NCI-H524 treated with DMSO at 0.1 percent for 48 hours (cell line): ENCODE measurements at regions not wholly inside any gene's neighbourhood (a gene's known extent, or its start where the extent isn't known, plus 50 kb on each side); places are given as distances from the start of the nearest gene placed in this dataset.

Source experiments
- DNase-seq: peaks from one replicate; lab custom pipeline; 2025; lab: John Stamatoyannopoulos, UW

GRCh38 chr4:14445882-14446281 is 556.4 kb upstream of the CPEB2 start:
- no peak for DNase-seq

GRCh38 chr4:14446311-14446710 is 556.0 kb upstream of the CPEB2 start:
- no peak for DNase-seq

GRCh38 chr4:14446904-14447303 is 555.4 kb upstream of the CPEB2 start:
- DNase-seq, result no peak

GRCh38 chr4:14449308-14449707 is 553.0 kb upstream of the CPEB2 start:
- DNase-seq, result no peak

GRCh38 chr4:14452001-14452400 is 550.3 kb upstream of the CPEB2 start:
- DNase-seq, result no peak

GRCh38 chr4:14452764-14453163 is 549.5 kb upstream of the CPEB2 start:
- DNase-seq, result no peak

- DNase-seq, result no peak
These were observed 543.8 kb upstream of the CPEB2 start for GRCh38 chr4:14458463-14458862.

- no peak for DNase-seq
These were observed 537.2 kb upstream of the CPEB2 start for GRCh38 chr4:14465057-14465456.

- DNase-seq, result no peak
These were observed 536.8 kb upstream of the CPEB2 start for GRCh38 chr4:14465507-14465906.

- DNase-seq, result no peak
These were observed 523.8 kb upstream of the CPEB2 start for GRCh38 chr4:14478504-14478903.

- no peak for DNase-seq
These were observed 505.9 kb upstream of the CPEB2 start for GRCh38 chr4:14496408-14496807.

GRCh38 chr4:14496969-14497368 is 505.3 kb upstream of the CPEB2 start:
- DNase-seq, result no peak

- DNase-seq, result no peak
These were observed 498.1 kb upstream of the CPEB2 start for GRCh38 chr4:14504162-14504561.

GRCh38 chr4:14513471-14513870 is 488.8 kb upstream of the CPEB2 start:
- no peak for DNase-seq

- DNase-seq, result no peak
These were observed 486.7 kb upstream of the CPEB2 start for GRCh38 chr4:14515556-14515955.

- DNase-seq, result no peak
These were observed 484.1 kb upstream of the CPEB2 start for GRCh38 chr4:14518136-14518535.

GRCh38 chr4:14520171-14520570 is 482.1 kb upstream of the CPEB2 start:
- no peak for DNase-seq

GRCh38 chr4:14524276-14524675 is 478.0 kb upstream of the CPEB2 start:
- DNase-seq, result no peak

GRCh38 chr4:14528918-14529317 is 473.4 kb upstream of the CPEB2 start:
- no peak for DNase-seq

GRCh38 chr4:14529653-14530052 is 472.6 kb upstream of the CPEB2 start:
- DNase-seq, result no peak

- peak; percentile 45 for DNase-seq
These were observed 469.8 kb upstream of the CPEB2 start for GRCh38 chr4:14532436-14532835.

GRCh38 chr4:14539246-14539645 is 463.0 kb upstream of the CPEB2 start:
- DNase-seq, result no peak

GRCh38 chr4:14545163-14545562 is 457.1 kb upstream of the CPEB2 start:
- no peak for DNase-seq

- DNase-seq, result no peak
These were observed 456.5 kb upstream of the CPEB2 start for GRCh38 chr4:14545807-14546206.

GRCh38 chr4:14552119-14552518 is 450.2 kb upstream of the CPEB2 start:
- DNase-seq, result no peak
